ENCODE measurements at regions not wholly inside any gene's neighbourhood (a gene's known extent, or its start where the extent isn't known, plus 50 kb on each side); places are given as distances from the start of the nearest gene placed in this dataset.
"Not testable (repeated sequence)": the region's sequence is repeated elsewhere in the genome, so short reads cannot be mapped to it uniquely, and the experiment has no call there.

- in situ Hi-C loops (cut with MboI; ENCODE audit: low sequenced_read_pairs) = no loop called here
Observed at GRCh38 chr13:79646880-79647279, 165.9 kb downstream of the NDFIP2 start.

GRCh38 chr13:79645569-79645968 lies 164.6 kb downstream of the NDFIP2 start:
- in situ Hi-C loops (cut with MboI; ENCODE audit: low sequenced_read_pairs) = no loop called here

GRCh38 chr13:79642596-79642995 lies 161.6 kb downstream of the NDFIP2 start:
- in situ Hi-C loops (cut with MboI; ENCODE audit: low sequenced_read_pairs) = no loop called here

- in situ Hi-C loops (cut with MboI; ENCODE audit: low sequenced_read_pairs) = no loop called here
Observed at GRCh38 chr13:79637133-79637763, 156.3 kb downstream of the NDFIP2 start.

GRCh38 chr13:79631051-79631659 lies 150.2 kb downstream of the NDFIP2 start:
- in situ Hi-C loops (cut with MboI; ENCODE audit: low sequenced_read_pairs) = no loop called here

GRCh38 chr13:79628463-79628862 lies 147.5 kb downstream of the NDFIP2 start:
- in situ Hi-C loops (cut with MboI; ENCODE audit: low sequenced_read_pairs) = no loop called here

GRCh38 chr13:79626924-79627323 lies 146.0 kb downstream of the NDFIP2 start:
- in situ Hi-C loops (cut with MboI; ENCODE audit: low sequenced_read_pairs) = no loop called here

GRCh38 chr13:79625517-79625916 lies 144.6 kb downstream of the NDFIP2 start:
- in situ Hi-C loops (cut with MboI; ENCODE audit: low sequenced_read_pairs) = no loop called here

GRCh38 chr13:79621902-79622301 lies 140.9 kb downstream of the NDFIP2 start:
- in situ Hi-C loops (cut with MboI; ENCODE audit: low sequenced_read_pairs) = no loop called here

- in situ Hi-C loops (cut with MboI; ENCODE audit: low sequenced_read_pairs) = no loop called here
Observed at GRCh38 chr13:79621449-79621848, 140.5 kb downstream of the NDFIP2 start.

- in situ Hi-C loops (cut with MboI; ENCODE audit: low sequenced_read_pairs) = no loop called here
Observed at GRCh38 chr13:79614250-79614918, 133.4 kb downstream of the NDFIP2 start.

GRCh38 chr13:79612604-79613003 lies 131.6 kb downstream of the NDFIP2 start:
- in situ Hi-C loops (cut with MboI; ENCODE audit: low sequenced_read_pairs) = no loop called here

- in situ Hi-C loops (cut with MboI; ENCODE audit: low sequenced_read_pairs) = not testable (repeated sequence)
Observed at GRCh38 chr13:79607895-79608294, 126.9 kb downstream of the NDFIP2 start.

All from HL-60/S4 treated with phorbol 12-myristate 13-acetate at 8.2 ng/mL for 4 days and 3 days (cell line).